BLaER1 (cell line): ENCODE measurements at regions not wholly inside any gene's neighbourhood (a gene's known extent, or its start where the extent isn't known, plus 50 kb on each side); places are given as distances from the start of the nearest gene placed in this dataset.
"Not testable (repeated sequence)": the region's sequence is repeated elsewhere in the genome, so short reads cannot be mapped to it uniquely, and the experiment has no call there.

ENCODE experiments used
- H3K27ac ChIP-seq: shearing (Covaris generic); formaldehyde crosslinking; 2 replicates; pipeline ENCODE4 v1.8.1; 2022
- H3K27me3 ChIP-seq: shearing (Covaris generic); formaldehyde crosslinking; 2 replicates; pipeline ENCODE4 v1.8.1; 2022
- H3K36me3 ChIP-seq: shearing (Covaris generic); formaldehyde crosslinking; 2 replicates; pipeline ENCODE4 v1.8.1; 2022
- H3K4me1 ChIP-seq: shearing (Covaris generic); formaldehyde crosslinking; 2 replicates; pipeline ENCODE4 v1.8.1; 2022
- H3K4me2 ChIP-seq: shearing (Covaris generic); formaldehyde crosslinking; 2 replicates; pipeline ENCODE4 v1.8.1; 2022
- H3K4me3 ChIP-seq: shearing (Covaris generic); formaldehyde crosslinking; 2 replicates; pipeline ENCODE4 v1.8.1; 2022
- H3K9ac ChIP-seq: shearing (Covaris generic); formaldehyde crosslinking; 2 replicates; pipeline ENCODE4 v1.8.1; 2022
- H3K9me3 ChIP-seq: shearing (Covaris generic); formaldehyde crosslinking; 2 replicates; pipeline ENCODE4 v1.8.1; 2022
- H4K20me1 ChIP-seq: shearing (Covaris generic); formaldehyde crosslinking; 2 replicates; pipeline ENCODE4 v1.8.1; 2022
- Cebpa-rat ChIP-seq: shearing (Covaris generic); IDR thresholded peaks from 2 replicates; pipeline ENCODE4 v1.8.1; 2022

DNA sequence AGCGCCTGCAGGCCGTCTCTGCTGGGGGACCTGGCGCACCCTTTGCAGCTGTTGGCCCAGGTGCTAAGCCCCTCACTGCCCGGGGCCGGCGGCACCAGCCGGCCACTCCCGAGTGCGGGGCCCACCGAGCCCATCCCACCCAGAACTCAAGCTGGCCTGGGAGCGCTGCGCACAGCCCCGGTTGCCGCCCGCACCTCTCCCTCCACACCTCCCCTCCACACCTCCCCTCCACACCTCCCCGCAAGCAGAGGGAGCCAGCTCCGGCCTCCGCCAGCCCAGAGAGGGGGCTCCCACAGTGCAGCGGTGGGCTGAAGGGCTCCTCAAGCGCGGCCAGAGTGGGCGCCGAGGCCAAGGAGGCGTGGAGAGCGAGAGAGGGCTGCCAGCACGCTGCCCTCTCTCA, 177.8 kb upstream of the KAZN start:
- no peak for TF ChIP-seq Cebpa-rat
- peaks cover 13% of the 10 kb centered on the region for H3K9me3 ChIP-seq
- H3K27me3 ChIP-seq: no peaks in the 10 kb centered on the region
- H4K20me1 ChIP-seq: no peaks in the 10 kb centered on the region
- H3K4me2 ChIP-seq: no peak overlapping the region
- H3K27ac ChIP-seq: no peak overlapping the region
- H3K4me1 ChIP-seq: no peaks in the 10 kb centered on the region
- no peak overlapping the region for H3K4me3 ChIP-seq
- no peak overlapping the region for H3K9ac ChIP-seq
- H3K36me3 ChIP-seq: no peaks in the 10 kb centered on the region

DNA sequence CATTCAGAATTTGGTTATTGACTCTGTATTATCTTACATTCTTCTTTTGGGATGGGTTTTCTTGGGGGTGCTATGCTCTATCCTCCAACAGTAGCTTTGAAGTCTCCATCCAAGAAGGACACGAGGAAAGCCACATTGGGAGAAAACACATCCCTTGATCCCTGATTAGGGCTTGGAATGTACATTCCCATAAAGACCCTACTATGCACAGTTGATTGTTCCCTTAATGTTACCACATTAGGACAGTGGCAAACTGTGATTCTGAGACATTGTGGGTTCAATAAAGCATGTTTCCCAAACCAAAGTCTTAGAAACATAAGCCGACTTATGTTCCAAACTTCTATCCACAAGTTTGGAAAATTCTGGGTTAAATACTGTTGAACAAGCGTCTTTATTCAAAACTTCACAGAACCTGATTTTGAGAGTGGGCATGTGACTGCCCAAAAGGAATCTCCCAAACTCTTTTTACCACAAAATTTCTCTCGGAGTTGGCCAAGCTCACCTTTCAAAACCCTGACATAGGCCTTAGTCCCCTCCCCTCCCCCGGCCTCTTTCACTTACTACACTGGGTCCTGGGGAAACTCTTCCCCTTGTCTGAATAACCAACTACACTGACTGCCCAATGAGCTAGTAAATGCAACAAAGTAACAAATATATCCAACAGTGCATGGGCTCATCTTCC, 177.0 kb upstream of the KAZN start:
- no peaks in the 10 kb centered on the region for H3K4me1 ChIP-seq
- H4K20me1 ChIP-seq: no peaks in the 10 kb centered on the region
- no peak overlapping the region for H3K9ac ChIP-seq
- no peaks in the 10 kb centered on the region for H3K27me3 ChIP-seq
- peaks cover 13% of the 10 kb centered on the region for H3K9me3 ChIP-seq
- H3K27ac ChIP-seq: no peak overlapping the region
- no peaks in the 10 kb centered on the region for H3K36me3 ChIP-seq
- no peak overlapping the region for H3K4me3 ChIP-seq
- no peak overlapping the region for H3K4me2 ChIP-seq
- no peak for TF ChIP-seq Cebpa-rat

DNA sequence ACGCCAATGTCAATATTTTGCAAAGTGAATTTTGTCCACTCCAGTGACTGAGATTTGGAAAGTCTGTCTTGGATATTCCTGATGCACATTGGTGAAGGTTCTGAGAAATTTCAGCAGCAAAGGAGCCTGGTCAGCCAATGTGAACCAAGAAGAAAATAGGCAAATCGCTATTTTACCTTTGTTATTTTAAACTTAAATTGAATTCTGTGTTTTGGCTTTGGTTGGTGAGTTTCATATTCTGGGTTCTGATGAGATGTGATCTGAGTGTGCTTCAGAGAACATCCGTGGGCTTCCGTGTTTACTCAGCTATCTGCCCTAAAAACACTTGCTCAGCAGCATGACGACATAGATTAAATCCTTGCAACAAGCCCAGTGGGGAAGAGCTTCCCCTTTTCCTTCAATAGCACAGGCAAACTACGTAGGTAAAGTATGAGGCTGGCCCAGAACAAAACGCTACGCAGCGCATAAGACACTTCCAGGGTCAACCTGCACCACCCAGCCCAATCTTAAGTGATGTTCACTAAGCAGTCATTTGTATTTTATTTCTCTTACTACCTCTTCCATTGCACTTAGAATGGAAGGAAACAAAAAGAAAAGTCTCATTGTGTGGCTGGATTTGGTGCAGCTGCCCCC, 176.4 kb upstream of the KAZN start:
- Histone ChIP-seq H3K4me1 (no peaks in the 10 kb centered on the region), H3K9ac (no peak overlapping the region), H3K36me3 (no peaks in the 10 kb centered on the region), H4K20me1 (no peaks in the 10 kb centered on the region), H3K27ac (no peak overlapping the region), H3K4me2 (no peak overlapping the region), H3K9me3 (peaks cover 13% of the 10 kb centered on the region), H3K27me3 (no peaks in the 10 kb centered on the region), H3K4me3 (no peak overlapping the region)
- no peak for TF ChIP-seq Cebpa-rat

DNA sequence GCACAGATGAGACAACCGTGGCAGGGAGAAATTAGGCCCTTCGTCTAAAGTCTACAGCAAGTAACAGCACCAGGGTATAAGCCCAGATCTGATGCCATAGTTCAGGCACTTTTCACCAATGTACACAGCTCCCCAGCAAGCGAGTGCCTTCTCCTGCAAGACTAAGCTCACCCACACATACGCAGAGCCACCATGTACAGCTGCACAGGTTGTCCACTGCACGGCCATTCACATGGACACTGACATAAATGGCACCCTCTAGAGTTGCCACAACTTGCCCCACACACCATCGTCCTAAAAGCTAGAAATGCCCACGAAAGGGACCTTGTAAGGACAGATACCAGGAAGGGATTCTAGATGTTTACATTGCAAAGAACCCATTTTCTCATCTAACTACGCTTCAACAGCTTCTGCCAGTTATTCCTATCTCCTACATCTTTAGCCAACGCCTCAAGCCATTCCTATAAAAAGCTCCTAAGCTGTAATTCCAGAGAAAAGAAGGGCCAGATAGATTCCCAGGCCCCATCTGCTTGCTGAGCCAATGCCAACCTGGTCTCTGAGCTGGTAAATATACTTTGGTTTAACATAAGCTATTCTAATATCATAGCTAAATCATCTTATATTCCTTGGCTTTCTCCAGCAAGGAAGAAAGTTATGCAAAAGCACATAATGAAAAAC, 174.0 kb upstream of the KAZN start:
- Histone ChIP-seq H3K36me3 (no peaks in the 10 kb centered on the region), H3K27ac (no peak overlapping the region), H3K27me3 (no peaks in the 10 kb centered on the region), H3K4me1 (no peaks in the 10 kb centered on the region), H3K9ac (no peak overlapping the region), H4K20me1 (no peaks in the 10 kb centered on the region), H3K4me2 (no peak overlapping the region), H3K4me3 (no peak overlapping the region), H3K9me3 (peaks cover 13% of the 10 kb centered on the region)
- TF ChIP-seq Cebpa-rat: no peak

DNA sequence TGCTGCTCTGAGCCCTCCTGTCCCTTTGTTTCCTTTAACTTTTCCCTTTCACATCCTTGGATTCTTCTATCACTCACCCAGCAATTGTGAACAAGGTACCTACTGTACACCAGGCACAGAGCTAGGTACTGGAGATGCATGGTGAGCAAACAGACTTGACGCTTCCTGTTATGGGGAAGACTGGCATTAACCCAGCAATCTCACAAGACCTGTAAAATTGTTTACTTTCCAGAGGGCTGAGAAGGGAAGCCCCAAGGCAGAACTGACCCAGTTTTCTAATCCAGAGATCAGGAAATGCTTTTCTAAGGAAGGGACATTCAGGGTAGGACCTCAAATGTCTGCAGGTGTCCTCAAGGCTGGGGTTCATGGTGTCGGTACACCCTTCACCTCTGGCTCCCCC, 171.6 kb upstream of the KAZN start:
- no peak overlapping the region for H3K4me3 ChIP-seq

DNA sequence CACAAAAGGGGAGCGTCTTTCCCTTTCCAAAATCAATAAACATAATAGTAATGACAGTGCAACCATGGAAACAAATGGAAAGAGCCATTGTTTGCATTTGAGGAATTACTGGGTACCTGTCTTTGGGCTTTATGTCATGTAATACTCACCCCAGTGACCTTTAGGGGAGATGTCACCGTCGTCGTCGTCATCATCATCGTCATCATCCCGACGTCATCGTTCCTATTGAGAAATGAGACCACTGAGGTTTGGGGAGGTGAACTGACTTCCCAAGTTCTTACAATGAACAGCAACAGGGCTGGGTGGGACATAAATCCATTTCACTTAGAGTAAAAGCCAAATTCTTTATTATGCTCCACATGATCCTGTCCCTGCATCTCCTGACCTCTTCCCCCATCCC, 168.9 kb upstream of the KAZN start:
- H3K27ac ChIP-seq: no peak overlapping the region
- H3K36me3 ChIP-seq: no peaks in the 10 kb centered on the region
- H3K4me2 ChIP-seq: no peak overlapping the region
- no peak overlapping the region for H3K9ac ChIP-seq
- no peak for TF ChIP-seq Cebpa-rat
- H3K9me3 ChIP-seq: no peaks in the 10 kb centered on the region
- no peak overlapping the region for H3K4me3 ChIP-seq
- H3K4me1 ChIP-seq: no peaks in the 10 kb centered on the region
- H4K20me1 ChIP-seq: no peaks in the 10 kb centered on the region
- H3K27me3 ChIP-seq: no peaks in the 10 kb centered on the region

More for the DNA sequence above, 171.6 kb upstream of the KAZN start:
- Histone ChIP-seq H3K36me3 (no peaks in the 10 kb centered on the region), H3K4me2 (no peak overlapping the region), H3K4me1 (no peaks in the 10 kb centered on the region), H4K20me1 (no peaks in the 10 kb centered on the region), H3K9me3 (no peaks in the 10 kb centered on the region), H3K9ac (no peak overlapping the region), H3K27ac (no peak overlapping the region), H3K27me3 (no peaks in the 10 kb centered on the region)
- no peak for TF ChIP-seq Cebpa-rat

DNA sequence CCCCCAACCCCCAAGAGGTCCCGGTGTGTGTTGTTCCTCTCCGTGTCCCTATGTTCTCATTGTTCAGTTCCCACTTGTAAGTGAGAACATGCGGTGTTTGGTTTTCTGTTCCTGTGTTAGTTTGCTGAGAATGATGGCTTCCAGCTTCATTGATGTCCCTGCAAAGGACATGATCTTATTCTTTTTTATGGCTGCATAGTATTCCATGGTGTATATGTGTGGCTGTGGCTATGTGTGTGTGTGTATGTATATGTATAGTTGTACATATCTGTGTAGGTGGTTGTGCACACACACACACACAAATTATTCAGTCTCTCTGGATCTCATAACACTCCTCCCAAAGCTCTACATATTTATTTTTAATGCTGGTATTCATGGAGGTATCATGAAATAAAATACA, 165.8 kb upstream of the KAZN start:
- H3K36me3 ChIP-seq, H3K4me2 ChIP-seq, H3K4me1 ChIP-seq, H3K27me3 ChIP-seq, H3K9me3 ChIP-seq, H4K20me1 ChIP-seq, H3K9ac ChIP-seq, H3K27ac ChIP-seq, H3K4me3 ChIP-seq: not testable (repeated sequence)

DNA sequence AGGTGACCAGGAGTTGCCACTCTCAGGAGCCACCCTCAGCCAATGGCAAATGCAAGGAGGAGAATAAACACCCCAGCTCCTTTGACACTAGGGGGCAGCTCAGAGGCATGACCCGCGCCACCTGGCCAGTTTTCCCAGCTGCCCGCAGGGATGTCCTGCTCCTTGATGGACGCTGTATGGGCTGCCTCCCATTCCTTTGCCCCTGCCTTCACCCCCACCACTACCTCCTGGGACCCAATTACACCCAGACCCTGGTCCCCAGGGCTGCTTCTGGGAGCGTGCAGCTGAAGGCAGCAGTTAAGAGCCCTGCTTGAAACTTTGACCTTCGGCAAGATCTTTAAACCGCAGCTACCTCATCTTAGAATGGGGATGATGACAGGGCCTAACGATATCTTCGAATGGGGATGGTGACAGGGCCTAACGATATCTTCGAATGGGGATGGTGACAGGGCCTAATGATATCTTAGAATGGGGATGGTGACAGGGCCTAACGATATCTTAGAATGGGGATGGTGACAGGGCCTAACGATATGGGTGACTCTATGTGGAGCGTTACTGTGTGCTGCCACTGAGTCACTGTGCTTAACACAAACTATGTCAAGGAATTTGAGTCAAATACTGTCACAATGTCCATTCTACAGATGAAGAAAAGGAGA, 163.0 kb upstream of the KAZN start:
- no peaks in the 10 kb centered on the region for H3K27me3 ChIP-seq
- no peak overlapping the region for H3K4me3 ChIP-seq
- no peak overlapping the region for H3K27ac ChIP-seq
- H3K9me3 ChIP-seq: no peaks in the 10 kb centered on the region
- no peak overlapping the region for H3K9ac ChIP-seq
- H3K36me3 ChIP-seq: no peaks in the 10 kb centered on the region
- H4K20me1 ChIP-seq: no peaks in the 10 kb centered on the region
- H3K4me1 ChIP-seq: no peaks in the 10 kb centered on the region
- TF ChIP-seq Cebpa-rat: no peak
- H3K4me2 ChIP-seq: no peak overlapping the region

DNA sequence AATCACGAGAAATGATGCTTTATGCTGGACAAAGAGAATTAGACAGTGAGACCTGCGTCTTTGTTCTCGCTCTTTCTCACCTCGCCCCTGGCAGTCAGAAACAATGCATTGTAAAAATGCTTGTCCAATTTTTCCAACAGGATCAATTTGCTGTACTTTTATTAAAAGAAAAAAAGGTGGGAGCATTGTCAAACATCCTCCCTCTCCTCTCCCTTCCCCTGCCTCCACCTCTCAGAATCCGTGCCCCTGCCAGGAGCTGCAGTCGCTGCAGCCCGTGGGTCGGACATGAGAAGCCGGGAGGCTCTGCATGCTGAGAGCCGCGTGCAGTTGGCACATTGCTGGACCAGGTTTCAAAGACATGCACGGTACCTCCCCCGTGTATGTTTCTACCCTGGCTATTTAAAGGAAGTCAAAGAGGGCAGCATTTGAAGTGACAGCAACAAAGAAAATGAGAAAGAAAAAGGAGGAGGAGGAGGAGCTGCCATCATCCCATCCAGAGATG, 161.0 kb upstream of the KAZN start:
- Histone ChIP-seq H3K4me2 (no peak overlapping the region), H3K9me3 (no peaks in the 10 kb centered on the region), H3K36me3 (no peaks in the 10 kb centered on the region), H3K27ac (no peak overlapping the region), H4K20me1 (no peaks in the 10 kb centered on the region), H3K27me3 (no peaks in the 10 kb centered on the region), H3K9ac (no peak overlapping the region), H3K4me3 (no peak overlapping the region), H3K4me1 (no peaks in the 10 kb centered on the region)
- TF ChIP-seq Cebpa-rat: no peak

DNA sequence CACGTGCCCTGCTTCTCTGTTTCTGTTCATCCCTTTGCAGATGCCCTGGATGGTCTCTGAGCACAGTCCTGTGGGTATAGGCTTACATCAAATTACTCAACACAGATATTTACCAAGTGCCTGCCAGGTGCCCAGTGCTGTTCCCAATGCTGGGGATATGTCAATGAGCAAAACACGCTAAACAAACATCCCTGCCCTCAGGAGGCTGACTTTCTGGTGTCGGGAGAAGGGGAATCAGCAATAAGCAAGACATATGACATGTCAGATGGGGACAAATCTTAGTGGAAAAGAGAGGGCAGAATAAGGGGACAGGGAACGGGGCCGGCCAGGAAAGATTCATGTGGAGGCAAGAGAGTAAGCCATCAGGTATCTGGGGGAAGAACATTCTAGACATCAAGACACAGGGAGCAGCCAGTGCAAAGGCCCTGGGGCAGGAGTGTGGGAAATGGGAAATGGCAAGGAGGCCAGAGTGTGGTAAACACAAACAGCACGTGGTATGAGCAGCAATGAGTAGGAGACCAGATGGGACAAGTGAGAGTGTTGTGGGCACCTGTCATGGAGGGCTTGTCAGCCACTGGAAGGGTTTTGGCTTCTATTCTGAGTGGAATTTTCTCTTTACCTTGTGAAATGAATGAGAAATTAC, 160.2 kb upstream of the KAZN start:
- Histone ChIP-seq H3K4me3 (no peak overlapping the region), H3K9ac (no peak overlapping the region), H4K20me1 (no peaks in the 10 kb centered on the region), H3K4me1 (peaks cover 7% of the 10 kb centered on the region), H3K4me2 (no peak overlapping the region), H3K36me3 (no peaks in the 10 kb centered on the region), H3K27me3 (no peaks in the 10 kb centered on the region), H3K9me3 (no peaks in the 10 kb centered on the region), H3K27ac (no peak overlapping the region)
- TF ChIP-seq Cebpa-rat: no peak
